GM20000 (cell line): ENCODE measurements at regions not wholly inside any gene's neighbourhood (a gene's known extent, or its start where the extent isn't known, plus 50 kb on each side); places are given as distances from the start of the nearest gene placed in this dataset.

Source experiments
- DNase-seq: peaks from one replicate; pipeline ENCODE4 v3.0.0; 2012; ENCODE audit warnings: low spot score
- TF ChIP-seq, protein P1 (sequence below): IDR thresholded peaks from 2 replicates; pipeline ENCODE4 v1.5.1; 2012; ENCODE audit warnings: mild to moderate bottlenecking, control low read depth; ENCODE audit errors: extremely low read depth, missing control alignments

DNA sequence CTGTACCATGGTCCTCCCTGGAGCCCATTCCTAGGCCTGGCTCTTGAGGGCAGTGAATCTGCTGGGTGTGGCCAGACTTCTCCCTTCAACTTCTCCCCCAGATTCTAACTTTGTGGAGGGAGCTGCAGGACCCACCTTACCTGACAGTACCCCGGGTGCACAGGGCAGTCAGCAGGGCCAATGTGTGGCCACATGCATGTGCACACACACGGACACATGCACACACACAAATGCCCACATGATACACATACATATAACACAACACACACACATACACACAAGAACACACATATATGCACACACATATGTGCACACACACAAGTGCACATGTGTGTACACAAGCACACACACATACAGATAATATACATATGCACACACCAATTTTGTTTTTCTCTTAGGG is 300.0 kb upstream of the HS6ST1 start:
- DNase-seq = no peak
- TF ChIP-seq, protein P1, sequence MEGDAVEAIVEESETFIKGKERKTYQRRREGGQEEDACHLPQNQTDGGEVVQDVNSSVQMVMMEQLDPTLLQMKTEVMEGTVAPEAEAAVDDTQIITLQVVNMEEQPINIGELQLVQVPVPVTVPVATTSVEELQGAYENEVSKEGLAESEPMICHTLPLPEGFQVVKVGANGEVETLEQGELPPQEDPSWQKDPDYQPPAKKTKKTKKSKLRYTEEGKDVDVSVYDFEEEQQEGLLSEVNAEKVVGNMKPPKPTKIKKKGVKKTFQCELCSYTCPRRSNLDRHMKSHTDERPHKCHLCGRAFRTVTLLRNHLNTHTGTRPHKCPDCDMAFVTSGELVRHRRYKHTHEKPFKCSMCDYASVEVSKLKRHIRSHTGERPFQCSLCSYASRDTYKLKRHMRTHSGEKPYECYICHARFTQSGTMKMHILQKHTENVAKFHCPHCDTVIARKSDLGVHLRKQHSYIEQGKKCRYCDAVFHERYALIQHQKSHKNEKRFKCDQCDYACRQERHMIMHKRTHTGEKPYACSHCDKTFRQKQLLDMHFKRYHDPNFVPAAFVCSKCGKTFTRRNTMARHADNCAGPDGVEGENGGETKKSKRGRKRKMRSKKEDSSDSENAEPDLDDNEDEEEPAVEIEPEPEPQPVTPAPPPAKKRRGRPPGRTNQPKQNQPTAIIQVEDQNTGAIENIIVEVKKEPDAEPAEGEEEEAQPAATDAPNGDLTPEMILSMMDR = no peak

DNA sequence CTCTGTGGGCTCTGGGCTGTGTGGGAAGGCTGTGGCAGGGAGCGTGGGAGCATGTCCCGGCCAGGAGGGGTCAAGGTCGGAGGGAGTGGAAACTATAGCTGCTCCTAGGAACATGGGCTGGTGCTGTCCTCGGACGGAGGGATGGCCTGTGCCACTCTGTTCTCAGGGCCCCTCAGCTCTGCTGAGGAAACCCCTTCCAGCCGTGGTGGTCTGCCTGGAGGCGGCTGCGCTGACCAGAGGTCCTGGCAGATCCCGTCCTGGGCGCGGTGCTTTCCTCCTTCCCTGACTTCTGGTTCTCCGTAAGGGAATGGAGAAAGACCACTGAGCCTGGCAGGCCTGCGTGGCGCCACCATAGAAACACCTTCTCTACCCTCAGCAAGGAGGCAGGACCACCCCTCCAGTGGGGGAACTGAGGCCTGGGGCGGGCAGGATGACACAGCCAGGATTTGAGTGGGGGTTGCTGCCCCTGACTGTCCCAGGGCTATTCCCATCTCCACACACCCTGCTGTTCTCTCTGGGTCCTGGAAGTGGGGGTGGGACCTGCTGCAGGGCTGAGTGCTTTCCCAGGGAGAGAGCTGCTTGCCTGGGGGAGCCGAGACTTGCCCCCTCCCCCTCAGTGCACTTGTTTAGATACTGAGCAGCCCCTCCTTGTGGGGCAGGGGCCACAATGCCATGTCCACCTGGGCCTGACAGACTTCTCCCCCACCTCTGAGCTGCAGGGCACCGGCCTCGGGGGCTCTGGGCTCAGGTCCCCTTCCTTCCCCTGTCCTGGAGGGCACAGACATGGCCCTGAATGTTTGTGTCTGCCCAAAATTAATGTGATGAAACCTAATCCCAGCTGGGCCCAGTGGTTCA is 301.0 kb upstream of the HS6ST1 start:
- TF ChIP-seq, protein P1 = no peak
- no peak for DNase-seq

DNA sequence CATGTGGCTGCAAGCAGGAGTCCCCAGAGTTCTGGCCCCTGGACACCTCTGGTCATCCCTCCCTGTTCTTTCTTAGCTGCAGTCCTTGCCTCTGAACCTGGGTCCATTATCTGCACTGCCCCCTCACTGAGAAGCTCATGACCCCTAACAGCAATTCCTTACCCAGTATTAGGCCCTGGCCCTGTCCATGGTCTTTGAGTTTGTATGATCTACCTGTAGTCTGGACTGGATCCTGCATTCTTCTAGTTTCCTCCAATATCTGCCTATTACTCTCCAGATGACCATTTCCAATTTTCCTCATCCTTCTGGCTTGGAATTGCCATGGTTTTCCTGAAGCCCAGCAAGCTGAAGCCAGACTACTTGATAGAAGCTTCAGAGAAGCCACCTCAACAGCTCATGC is 302.4 kb upstream of the HS6ST1 start:
- TF ChIP-seq, protein P1 = no peak
- no peak for DNase-seq

- DNase-seq = no peak
- TF ChIP-seq, protein P1 = no peak
Measured at GRCh38 chr2:128622371-128622770, 303.7 kb upstream of the HS6ST1 start.

GRCh38 chr2:128622955-128623620 is 304.4 kb upstream of the HS6ST1 start:
- no peak for DNase-seq
- TF ChIP-seq, protein P1 = no peak

GRCh38 chr2:128623776-128624761 is 305.4 kb upstream of the HS6ST1 start:
- DNase-seq = peak; percentile 71
- TF ChIP-seq, protein P1 = no peak
